ENCODE measurements at regions not wholly inside any gene's neighbourhood (a gene's known extent, or its start where the extent isn't known, plus 50 kb on each side); places are given as distances from the start of the nearest gene placed in this dataset.

- DNase-seq (no peak), ATAC-seq (no peak)
- H3K9me3 ChIP-seq, result no peaks in the 10 kb centered on the region
- no peaks in the 10 kb centered on the region for H3K4me1 ChIP-seq
- H3K27me3 ChIP-seq (ENCODE audit: low read depth), result no peaks in the 10 kb centered on the region
- H3K4me3 ChIP-seq, result no peak overlapping the region
- H3K27ac ChIP-seq, result no peak overlapping the region
- no peak for TF ChIP-seq CTCF (IDR thresholded peaks at IDR 0.05)
- no peaks in the 10 kb centered on the region for H3K36me3 ChIP-seq
- intact Hi-C loops (cut with DNase I), result no loop called here
Observed at GRCh38 chr14:101040538-101041442, 137.3 kb upstream of the RTL1 start.

DNA sequence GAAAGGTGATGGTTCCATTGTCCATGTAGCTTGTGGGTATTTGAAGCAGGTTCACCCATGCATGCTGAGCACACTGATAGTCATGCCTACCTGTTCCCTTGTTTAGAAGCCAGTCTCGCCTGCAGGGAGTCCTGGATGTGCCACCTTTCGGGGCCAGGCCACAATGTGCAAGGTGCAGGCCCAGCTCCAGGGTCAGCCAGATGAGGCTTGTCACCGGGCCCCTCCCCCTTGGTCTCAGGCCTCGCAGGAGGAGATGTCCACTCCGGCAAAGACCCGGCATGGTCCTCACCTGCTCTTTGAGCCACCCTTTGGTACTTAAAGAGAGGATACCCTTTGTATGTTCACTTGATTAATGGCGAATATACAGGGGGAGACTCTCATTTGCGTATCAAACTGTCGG lies 140.4 kb upstream of the RTL1 start:
- Histone ChIP-seq H3K4me3 (no peak overlapping the region), H3K9me3 (no peaks in the 10 kb centered on the region), H3K27me3 (ENCODE audit: low read depth) (no peaks in the 10 kb centered on the region), H3K36me3 (no peaks in the 10 kb centered on the region), H3K4me1 (no peaks in the 10 kb centered on the region), H3K27ac (no peak overlapping the region)
- intact Hi-C loops (cut with DNase I), result no loop called here
- TF ChIP-seq CTCF (IDR thresholded peaks at IDR 0.05), result no peak
- DNase-seq (no peak), ATAC-seq (no peak)

DNA sequence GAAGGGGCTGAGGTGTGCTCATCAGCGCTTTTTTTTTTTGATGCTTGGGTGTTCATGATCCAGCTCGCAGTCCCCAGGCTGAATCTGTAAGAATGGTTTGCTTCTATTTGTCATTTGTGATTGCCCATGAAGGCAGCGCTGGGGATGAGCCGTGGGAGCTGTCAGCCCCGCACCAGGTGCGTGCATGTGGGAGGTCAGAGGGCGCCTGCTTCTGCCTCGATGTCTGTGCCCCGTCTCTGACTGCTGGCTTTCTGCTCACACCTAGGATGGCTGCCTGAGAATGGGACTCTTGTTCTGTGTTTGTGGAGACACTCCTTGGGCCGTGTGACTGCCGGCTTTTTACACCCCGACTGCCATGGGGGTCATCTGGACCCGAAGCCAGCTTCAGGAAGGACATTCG lies 141.2 kb upstream of the RTL1 start:
- Histone ChIP-seq H3K27ac (no peak overlapping the region), H3K27me3 (ENCODE audit: low read depth) (peaks cover 2% of the 10 kb centered on the region), H3K4me1 (no peaks in the 10 kb centered on the region), H3K9me3 (no peaks in the 10 kb centered on the region), H3K36me3 (no peaks in the 10 kb centered on the region), H3K4me3 (no peak overlapping the region)
- intact Hi-C loops (cut with DNase I), result no loop called here
- DNase-seq (no peak), ATAC-seq (no peak)
- no peak for TF ChIP-seq CTCF (IDR thresholded peaks at IDR 0.05)

DNA sequence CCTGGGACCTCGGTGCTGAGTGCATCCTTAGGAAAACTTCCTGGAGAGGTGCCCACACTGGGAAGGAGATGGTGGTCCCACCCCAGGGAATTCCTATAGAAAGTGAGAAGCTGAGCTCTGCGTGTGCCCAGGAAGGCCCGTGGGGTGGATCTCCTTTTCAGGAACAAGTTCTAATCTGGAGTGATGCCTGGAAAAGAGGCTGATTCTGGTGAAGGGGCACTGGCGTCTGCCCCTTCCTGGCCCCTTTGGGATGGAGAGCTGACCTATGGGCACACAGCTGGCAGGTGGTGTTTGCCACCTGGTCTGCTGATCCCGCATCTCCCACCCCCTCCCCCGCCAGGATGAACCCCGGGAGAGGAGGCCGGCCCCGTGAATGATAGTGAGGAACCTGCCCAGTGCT lies 142.0 kb upstream of the RTL1 start:
- H3K27me3 ChIP-seq (ENCODE audit: low read depth), result peaks cover 7% of the 10 kb centered on the region
- no peak overlapping the region for H3K4me3 ChIP-seq
- H3K4me1 ChIP-seq, result no peaks in the 10 kb centered on the region
- H3K9me3 ChIP-seq, result no peaks in the 10 kb centered on the region
- no peak overlapping the region for H3K27ac ChIP-seq
- intact Hi-C loops (cut with DNase I), result no loop called here
- ATAC-seq, result no peak
- no peaks in the 10 kb centered on the region for H3K36me3 ChIP-seq
- no peak for DNase-seq
- no peak for TF ChIP-seq CTCF (IDR thresholded peaks at IDR 0.05)

DNA sequence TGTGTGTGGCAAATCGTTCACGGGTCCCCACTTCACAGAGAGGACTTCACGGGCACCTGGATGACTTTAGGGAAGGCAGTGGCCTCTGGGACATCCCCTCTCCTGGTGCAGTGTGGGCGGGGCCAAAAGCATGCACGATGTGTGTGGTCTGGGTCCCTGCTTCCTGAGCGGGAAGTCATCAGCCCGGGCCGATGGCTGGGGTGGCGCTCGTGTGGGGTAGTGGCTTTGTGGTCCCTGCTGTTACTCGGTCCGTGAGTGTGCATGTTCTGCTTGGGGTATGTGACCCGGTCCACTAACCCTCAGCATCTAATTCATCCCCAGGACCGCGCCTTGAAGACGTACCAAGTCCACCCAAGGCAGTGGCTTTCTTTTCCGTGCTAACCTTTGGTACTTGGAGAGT lies 142.5 kb upstream of the RTL1 start:
- ATAC-seq (no peak), DNase-seq (no peak)
- peaks cover 7% of the 10 kb centered on the region for H3K27me3 ChIP-seq (ENCODE audit: low read depth)
- intact Hi-C loops (cut with DNase I), result no loop called here
- H3K36me3 ChIP-seq, result no peaks in the 10 kb centered on the region
- no peak for TF ChIP-seq CTCF (IDR thresholded peaks at IDR 0.05)
- no peak overlapping the region for H3K27ac ChIP-seq
- H3K4me3 ChIP-seq, result no peak overlapping the region
- no peaks in the 10 kb centered on the region for H3K9me3 ChIP-seq
- H3K4me1 ChIP-seq, result no peaks in the 10 kb centered on the region

All from lower lobe of right lung (tissue), 2 donors.